B cell (primary cell): ENCODE measurements at regions not wholly inside any gene's neighbourhood (a gene's known extent, or its start where the extent isn't known, plus 50 kb on each side); places are given as distances from the start of the nearest gene placed in this dataset.

Experiments
- ATAC-seq: fragments of 200-7000 bp; cut with Tn5 transposase; one replicate; pipeline ENCODE4 v1.10.0; 2021; ENCODE audit warnings: low read depth, mild to moderate bottlenecking, moderate number of reproducible peaks, moderate library complexity
- CTCF ChIA-PET: fragments of 350-600 bp; sonication (Branson Sonifier 250); formaldehyde crosslinking; loops from one replicate; lab custom pipeline; 2021; ENCODE audit warnings: antibody characterized with exemption, inconsistent platforms; lab: Charles Lee
- POLR2A ChIA-PET: fragments of 350-600 bp; sonication (Branson Sonifier 250); formaldehyde crosslinking; loops from one replicate; lab custom pipeline; 2021; ENCODE audit warnings: antibody characterized with exemption; lab: Charles Lee
- DNase-seq: peaks from one replicate; pipeline ENCODE4 v3.0.0; 2013
- H2AFZ ChIP-seq: 2 replicates; pipeline ENCODE4 v1.6.1; 2012; ENCODE audit warnings: mild to moderate bottlenecking, low read depth, low read length; ENCODE audit not compliant: insufficient read depth, poor library complexity, severe bottlenecking
- H3K27ac ChIP-seq, 2 donors: 1 replicate in 1 of 2; 2 replicates in 1 of 2; pipeline ENCODE4 v1.5.1; 2012 to 2013; ENCODE audit warnings: low read length in 2 of 2, mild to moderate bottlenecking in 2 of 2, moderate library complexity in 1 of 2
- H3K27me3 ChIP-seq, 4 experiments: fragments of 200-600 bp in 1 of 4; sonication (generic) in 1 of 4; replicated peaks in 1 of 4; 1 replicate in 2 of 4; 2 replicates in 2 of 4; pipeline versions ENCODE4 v1.6.1 to v1.7.0; 2013 to 2016; ENCODE audit warnings: low read length in 3 of 4, mild to moderate bottlenecking in 2 of 4, mixed read lengths in 1 of 4, moderate library complexity in 1 of 4; ENCODE audit not compliant: insufficient read depth in 4 of 4, control insufficient read depth in 3 of 4; ENCODE audit errors: control extremely low read depth in 1 of 4
- H3K36me3 ChIP-seq, 2 experiments: replicated peaks in 1 of 2; 1 replicate in 1 of 2; 2 replicates in 1 of 2; pipeline versions ENCODE4 v1.6.1 to v1.7.1; 2013; ENCODE audit warnings: low read length in 1 of 2; ENCODE audit not compliant: insufficient read depth in 2 of 2, control insufficient read depth in 1 of 2; ENCODE audit errors: control extremely low read depth in 1 of 2, extremely low read depth in 1 of 2
- H3K4me1 ChIP-seq, 2 donors: fragments of 200-600 bp in 1 of 2; sonication (generic) in 1 of 2; 1 replicate in 1 of 2; 2 replicates in 1 of 2; pipeline versions ENCODE4 v1.5.1 to v1.6.1; 2013 to 2017; ENCODE audit warnings: low read length in 2 of 2; ENCODE audit not compliant: control insufficient read depth in 2 of 2, insufficient read depth in 2 of 2
- H3K4me2 ChIP-seq: replicated peaks from 2 replicates; pipeline ENCODE3; 2012; ENCODE audit warnings: mild to moderate bottlenecking, low read depth, low read length; ENCODE audit not compliant: poor library complexity, severe bottlenecking
- H3K4me3 ChIP-seq, 5 experiments: fragments of 200-600 bp in 1 of 5; sonication (generic) in 1 of 5; 1 replicate in 3 of 5; 2 replicates in 2 of 5; pipeline versions ENCODE4 v1.5.1 to v1.7.0; 2011 to 2016; ENCODE audit warnings: low read length in 4 of 5, mild to moderate bottlenecking in 4 of 5, low read depth in 2 of 5, control low read depth in 1 of 5, moderate library complexity in 1 of 5; ENCODE audit not compliant: insufficient read depth in 1 of 5; ENCODE audit errors: control extremely low read depth in 1 of 5, extremely low read depth in 1 of 5
- H3K79me2 ChIP-seq: fragments of 200-600 bp; sonication (generic); one replicate; pipeline ENCODE4 v1.6.0; 2016; ENCODE audit warnings: low read length; ENCODE audit not compliant: control insufficient read depth, insufficient read depth
- H3K9ac ChIP-seq: fragments of 200-600 bp; sonication (generic); 2 replicates; pipeline ENCODE4 v1.6.1; 2017; ENCODE audit warnings: mild to moderate bottlenecking, low read length, moderate library complexity
- H3K9me3 ChIP-seq, 3 donors: one replicate each; pipeline versions ENCODE4 v1.6.1 to v1.7.1; 2013; ENCODE audit warnings: low read length in 2 of 3; ENCODE audit not compliant: control insufficient read depth in 2 of 3, insufficient read depth in 1 of 3; ENCODE audit errors: control extremely low read depth in 1 of 3
- H4K20me1 ChIP-seq: 2 replicates; pipeline ENCODE4 v1.6.0; 2012; ENCODE audit warnings: mild to moderate bottlenecking, low read length; ENCODE audit not compliant: insufficient read depth, control insufficient read depth, poor library complexity, severe bottlenecking
- H3K27ac Mint-ChIP-seq: one replicate; pipeline ENCODE4 v1.8.0; 2021; ENCODE audit warnings: mixed read lengths
- H3K27me3 Mint-ChIP-seq: one replicate; pipeline ENCODE4 v1.8.0; 2021; ENCODE audit warnings: mixed read lengths
- H3K4me1 Mint-ChIP-seq: one replicate; pipeline ENCODE4 v1.8.0; 2021; ENCODE audit warnings: mixed read lengths
- H3K4me3 Mint-ChIP-seq: one replicate; pipeline ENCODE4 v1.8.0; 2021; ENCODE audit warnings: mixed read lengths
- H3K9me3 Mint-ChIP-seq: one replicate; pipeline ENCODE4 v1.8.0; 2022; ENCODE audit warnings: mixed read lengths; ENCODE audit not compliant: insufficient read depth
- EZH2 ChIP-seq: IDR thresholded peaks from 2 replicates; pipeline ENCODE4 v1.6.1; 2012; ENCODE audit warnings: borderline replicate concordance, low read depth, mild to moderate bottlenecking, moderate library complexity, low read length; ENCODE audit not compliant: insufficient read depth, poor library complexity, severe bottlenecking
- WGBS: methylation state at CpG from one replicate; pipeline ENCODE4 v1.1.5; 2013; ENCODE audit warnings: missing lambda C conversion rate; ENCODE audit not compliant: insufficient coverage; 5-methylcytosine and 5-hydroxymethylcytosine counted together
- intact Hi-C: fragments of 100-400 bp; cut with micrococcal nuclease; formaldehyde crosslinking; loops from one replicate; pipeline ENCODE4 v1.10.0; 2022
- TF ChIP-seq, protein P1 (sequence below): fragments of 200-600 bp; IDR thresholded peaks from one replicate; pipeline ENCODE4 v1.8.0; 2022; ENCODE audit warnings: antibody characterized with exemption, mild to moderate bottlenecking

DNA sequence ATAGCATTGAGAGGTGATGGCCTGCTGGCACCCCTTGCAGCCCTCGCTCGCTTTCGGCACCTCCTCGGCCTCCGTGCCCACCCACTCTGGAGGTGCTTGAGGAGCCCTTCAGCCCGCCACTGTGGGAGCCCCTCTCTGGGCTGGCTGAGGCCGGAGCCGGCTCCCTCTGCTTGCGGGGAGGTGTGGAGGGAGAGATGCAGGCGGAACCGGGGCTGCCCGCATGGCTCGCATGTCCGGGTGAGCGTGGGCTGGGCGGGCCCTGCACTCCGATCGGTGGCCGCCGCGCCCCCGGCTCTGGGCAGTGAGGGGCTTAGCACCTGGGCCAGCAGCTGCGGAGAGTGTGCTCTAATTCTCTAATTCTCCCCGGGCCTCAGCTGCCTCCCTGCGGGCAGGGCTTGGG, 101.1 kb downstream of the KIF4B start:
- Histone ChIP-seq H3K27ac (no peak overlapping the region), H3K4me3 (no peak overlapping the region), H4K20me1 (no peaks in the 10 kb centered on the region), H3K4me1 (no peaks in the 10 kb centered on the region), H3K9me3 (no peaks in the 10 kb centered on the region), H3K79me2 (no peaks in the 10 kb centered on the region), H3K36me3 (no peaks in the 10 kb centered on the region), H3K4me2 (no peak overlapping the region), H3K27me3 (no peaks in the 10 kb centered on the region), H3K9ac (no peak overlapping the region), H2AFZ (no peak overlapping the region)
- intact Hi-C loops, result no loop called here
- Mint-ChIP-seq H3K27me3 (no peaks in the 10 kb centered on the region), H3K4me3 (no peak overlapping the region), H3K9me3 (no peaks in the 10 kb centered on the region), H3K4me1 (no peaks in the 10 kb centered on the region), H3K27ac (no peak overlapping the region)
- CTCF ChIA-PET, result no interaction called here
- 96% methylated on average over 25 of the region's 25 CpGs for WGBS
- no peak for DNase-seq
- ATAC-seq, result no peak
- POLR2A ChIA-PET, result no interaction called here
- no peak for TF ChIP-seq EZH2
- TF ChIP-seq, protein P1, sequence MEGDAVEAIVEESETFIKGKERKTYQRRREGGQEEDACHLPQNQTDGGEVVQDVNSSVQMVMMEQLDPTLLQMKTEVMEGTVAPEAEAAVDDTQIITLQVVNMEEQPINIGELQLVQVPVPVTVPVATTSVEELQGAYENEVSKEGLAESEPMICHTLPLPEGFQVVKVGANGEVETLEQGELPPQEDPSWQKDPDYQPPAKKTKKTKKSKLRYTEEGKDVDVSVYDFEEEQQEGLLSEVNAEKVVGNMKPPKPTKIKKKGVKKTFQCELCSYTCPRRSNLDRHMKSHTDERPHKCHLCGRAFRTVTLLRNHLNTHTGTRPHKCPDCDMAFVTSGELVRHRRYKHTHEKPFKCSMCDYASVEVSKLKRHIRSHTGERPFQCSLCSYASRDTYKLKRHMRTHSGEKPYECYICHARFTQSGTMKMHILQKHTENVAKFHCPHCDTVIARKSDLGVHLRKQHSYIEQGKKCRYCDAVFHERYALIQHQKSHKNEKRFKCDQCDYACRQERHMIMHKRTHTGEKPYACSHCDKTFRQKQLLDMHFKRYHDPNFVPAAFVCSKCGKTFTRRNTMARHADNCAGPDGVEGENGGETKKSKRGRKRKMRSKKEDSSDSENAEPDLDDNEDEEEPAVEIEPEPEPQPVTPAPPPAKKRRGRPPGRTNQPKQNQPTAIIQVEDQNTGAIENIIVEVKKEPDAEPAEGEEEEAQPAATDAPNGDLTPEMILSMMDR, result no peak

DNA sequence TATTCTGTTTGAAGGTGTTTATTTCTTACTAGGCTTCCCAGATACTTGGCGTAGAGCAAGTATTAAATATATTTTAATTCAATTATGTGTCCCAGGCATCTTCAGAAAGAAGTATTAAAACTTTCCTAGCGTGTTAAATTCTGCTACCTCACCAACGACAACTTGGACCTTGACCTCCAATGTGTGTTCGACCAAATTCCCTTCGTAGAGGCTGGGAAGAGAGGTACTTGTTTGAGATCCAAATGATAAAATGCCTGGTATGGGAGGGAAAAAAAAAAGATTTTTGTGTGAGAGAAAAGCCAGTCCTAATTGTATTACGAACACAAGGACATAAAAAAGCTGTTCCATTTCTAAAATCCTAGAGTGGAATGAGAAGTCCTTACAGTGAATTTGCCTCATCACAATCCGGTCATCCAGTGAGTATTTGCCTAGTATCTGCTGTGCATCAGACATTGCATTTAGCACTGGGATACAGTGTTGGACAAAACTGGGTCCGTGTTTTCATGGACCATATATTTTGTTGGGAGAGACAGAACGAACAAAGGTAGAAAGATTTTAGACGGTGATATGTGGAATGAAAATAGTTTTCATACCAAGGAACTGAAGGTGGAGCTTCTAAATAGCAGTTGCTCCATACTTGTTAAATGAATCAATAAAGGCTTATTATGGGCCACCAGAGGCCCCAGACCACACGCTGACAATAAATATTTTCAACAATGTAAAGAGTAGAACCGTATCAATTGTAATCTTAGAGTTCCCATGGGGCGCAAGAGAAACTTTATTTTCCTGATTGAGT, 103.1 kb downstream of the KIF4B start:
- no peak for DNase-seq
- H3K36me3 ChIP-seq, result no peaks in the 10 kb centered on the region
- intact Hi-C loops, result no loop called here
- no peaks in the 10 kb centered on the region for H3K9me3 Mint-ChIP-seq
- H3K9me3 ChIP-seq, result no peaks in the 10 kb centered on the region
- no peak overlapping the region for H3K27ac Mint-ChIP-seq
- no peaks in the 10 kb centered on the region for H3K4me1 Mint-ChIP-seq
- no peak overlapping the region for H3K4me2 ChIP-seq
- H3K27me3 ChIP-seq, result no peaks in the 10 kb centered on the region
- POLR2A ChIA-PET, result no interaction called here
- H3K27me3 Mint-ChIP-seq, result no peaks in the 10 kb centered on the region
- CTCF ChIA-PET, result no interaction called here
- no peaks in the 10 kb centered on the region for H3K4me1 ChIP-seq
- no peak overlapping the region for H3K9ac ChIP-seq
- no peak overlapping the region for H3K27ac ChIP-seq
- H2AFZ ChIP-seq, result no peak overlapping the region
- no peak overlapping the region for H3K4me3 Mint-ChIP-seq
- WGBS, result 88% methylated on average over 9 of the region's 13 CpGs
- no peaks in the 10 kb centered on the region for H3K79me2 ChIP-seq
- H4K20me1 ChIP-seq, result no peaks in the 10 kb centered on the region
- no peak for ATAC-seq
- no peak overlapping the region for H3K4me3 ChIP-seq
- TF ChIP-seq EZH2, result no peak
- TF ChIP-seq, protein P1, result no peak
